ENCODE measurements at regions not wholly inside any gene's neighbourhood (a gene's known extent, or its start where the extent isn't known, plus 50 kb on each side); places are given as distances from the start of the nearest gene placed in this dataset.

GRCh38 chrX:9087271-9088040, 53.5 kb upstream of the FAM9B start:
- DNase-seq (ENCODE audit: low read depth), result no peak

GRCh38 chrX:9088896-9089295, 55.0 kb upstream of the FAM9B start:
- DNase-seq (ENCODE audit: low read depth), result no peak

GRCh38 chrX:9090766-9091165, 56.8 kb upstream of the FAM9B start:
- DNase-seq (ENCODE audit: low read depth), result no peak

- DNase-seq (ENCODE audit: low read depth), result no peak
These were observed 57.3 kb upstream of the FAM9B start for GRCh38 chrX:9091258-9091657.

GRCh38 chrX:9102956-9103355, 69.0 kb upstream of the FAM9B start:
- no peak for DNase-seq (ENCODE audit: low read depth)

GRCh38 chrX:9108054-9108453, 74.1 kb upstream of the FAM9B start:
- DNase-seq (ENCODE audit: low read depth), result no peak

- DNase-seq (ENCODE audit: low read depth), result no peak
These were observed 76.9 kb upstream of the FAM9B start for GRCh38 chrX:9110808-9111207.

- DNase-seq (ENCODE audit: low read depth), result no peak
These were observed 80.3 kb upstream of the FAM9B start for GRCh38 chrX:9114245-9114644.

GRCh38 chrX:9117851-9118250, 83.9 kb upstream of the FAM9B start:
- no peak for DNase-seq (ENCODE audit: low read depth)

- no peak for DNase-seq (ENCODE audit: low read depth)
These were observed 88.8 kb upstream of the FAM9B start for GRCh38 chrX:9122519-9123245.

- DNase-seq (ENCODE audit: low read depth), result no peak
These were observed 94.1 kb upstream of the FAM9B start for GRCh38 chrX:9127986-9128385.

GRCh38 chrX:9130031-9130430, 96.1 kb upstream of the FAM9B start:
- no peak for DNase-seq (ENCODE audit: low read depth)

- no peak for DNase-seq (ENCODE audit: low read depth)
These were observed 97.1 kb upstream of the FAM9B start for GRCh38 chrX:9131066-9131465.

GRCh38 chrX:9132036-9132638, 98.2 kb upstream of the FAM9B start:
- DNase-seq (ENCODE audit: low read depth), result no peak

- DNase-seq (ENCODE audit: low read depth), result no peak
These were observed 99.5 kb upstream of the FAM9B start for GRCh38 chrX:9133426-9133825.

- no peak for DNase-seq (ENCODE audit: low read depth)
These were observed 100.4 kb upstream of the FAM9B start for GRCh38 chrX:9134366-9134765.

- DNase-seq (ENCODE audit: low read depth), result no peak
These were observed 102.1 kb upstream of the FAM9B start for GRCh38 chrX:9135901-9136510.

GRCh38 chrX:9137152-9137551, 103.2 kb upstream of the FAM9B start:
- DNase-seq (ENCODE audit: low read depth), result no peak

- no peak for DNase-seq (ENCODE audit: low read depth)
These were observed 107.6 kb upstream of the FAM9B start for GRCh38 chrX:9141496-9141895.

GRCh38 chrX:9144701-9145241, 110.8 kb upstream of the FAM9B start:
- DNase-seq (ENCODE audit: low read depth), result no peak

GRCh38 chrX:9146657-9147056, 112.7 kb upstream of the FAM9B start:
- no peak for DNase-seq (ENCODE audit: low read depth)

- no peak for DNase-seq (ENCODE audit: low read depth)
These were observed 113.2 kb upstream of the FAM9B start for GRCh38 chrX:9147086-9147485.

GRCh38 chrX:9147726-9148125, 113.8 kb upstream of the FAM9B start:
- no peak for DNase-seq (ENCODE audit: low read depth)
